HepG2 (cell line): ENCODE measurements at regions not wholly inside any gene's neighbourhood (a gene's known extent, or its start where the extent isn't known, plus 50 kb on each side); places are given as distances from the start of the nearest gene placed in this dataset.

Source experiments
- GABPA ChIP-seq, 2 experiments: IDR thresholded peaks; 2 replicates each; pipeline ENCODE4 v1.6.1; 2011 to 2016; ENCODE audit warnings: low read depth in 2 of 2, low read length in 1 of 2, missing biosample characterization in 1 of 2, missing genetic modification characterization in 1 of 2
- PRDM4 ChIP-seq: sonication (generic); formaldehyde crosslinking; IDR thresholded peaks from 2 replicates; pipeline ENCODE4 v1.9.0; 2021; ENCODE audit warnings: missing genetic modification reagents, borderline replicate concordance
- SP4 ChIP-seq: sonication (generic); formaldehyde crosslinking; IDR thresholded peaks from 2 replicates; pipeline ENCODE4 v1.8.1; 2023; ENCODE audit warnings: mild to moderate bottlenecking, missing genetic modification reagents
- ZKSCAN5 ChIP-seq: sonication (generic); formaldehyde crosslinking; IDR thresholded peaks from 2 replicates; pipeline ENCODE4 v1.5.1; 2020; ENCODE audit warnings: mild to moderate bottlenecking, missing genetic modification reagents
- ZNF468 ChIP-seq: sonication (generic); formaldehyde crosslinking; IDR thresholded peaks from 2 replicates; pipeline ENCODE4 v1.8.0; 2022; ENCODE audit warnings: mild to moderate bottlenecking, moderate library complexity, missing genetic modification reagents
- ZNF574 ChIP-seq: sonication (generic); formaldehyde crosslinking; IDR thresholded peaks from 2 replicates; pipeline ENCODE4 v1.4.0; 2020; ENCODE audit warnings: missing genetic modification reagents

GRCh38 chr6:21728141-21728540 lies 134.6 kb downstream of the SOX4 start:
- TF ChIP-seq ZNF468, result no peak
- no peak for TF ChIP-seq PRDM4 (CRISPR knock-in tag)
- no peak for TF ChIP-seq GABPA (IDR thresholded peaks at IDR 0.05; ENCODE audit: low read depth, low read length)
- TF ChIP-seq GABPA (CRISPR knock-in tag; IDR thresholded peaks at IDR 0.05; ENCODE audit: low read depth), result no peak
- no peak for TF ChIP-seq ZNF574
- TF ChIP-seq ZKSCAN5, result no peak
- TF ChIP-seq SP4 (CRISPR knock-in tag), result no peak
